ENCODE measurements at regions not wholly inside any gene's neighbourhood (a gene's known extent, or its start where the extent isn't known, plus 50 kb on each side); places are given as distances from the start of the nearest gene placed in this dataset.

DNA sequence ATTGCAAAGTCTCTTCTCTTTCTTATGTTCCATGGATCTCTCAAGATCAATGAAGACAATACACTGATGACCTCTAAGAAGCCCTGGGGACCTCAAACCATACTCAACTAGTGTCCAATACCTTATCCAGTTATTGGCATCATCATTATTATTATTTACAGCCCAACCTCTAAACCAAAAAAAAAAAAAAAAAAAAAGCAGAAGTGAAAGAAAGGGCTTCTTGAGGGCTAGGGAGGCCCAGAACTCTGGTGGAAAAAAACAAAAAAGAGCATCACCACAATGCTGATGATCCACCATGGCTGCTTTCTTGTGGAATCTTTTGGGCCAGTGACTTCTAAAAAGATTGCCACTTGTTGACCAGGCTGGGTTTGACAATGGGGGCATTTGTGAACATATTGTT lies 324.9 kb downstream of the LPIN1 start:
- H3K36me3 Mint-ChIP-seq = no peaks in the 10 kb centered on the region
- H3K9me3 Mint-ChIP-seq = no peaks in the 10 kb centered on the region
- Histone ChIP-seq H3K27me3 (no peaks in the 10 kb centered on the region), H3K4me1 (peaks cover 7% of the 10 kb centered on the region), H3K36me3 (no peaks in the 10 kb centered on the region), H3K9me3 (ENCODE audit: low read depth) (no peaks in the 10 kb centered on the region), H3K4me3 (no peak overlapping the region), H3K9ac (no peak overlapping the region), H2AFZ (replicated peaks) (no peak overlapping the region), H3F3A (ENCODE audit: low read depth) (no peaks in the 10 kb centered on the region), H3K27ac (no peak overlapping the region), H4K20me1 (ENCODE audit: low read depth) (no peaks in the 10 kb centered on the region), H3K4me2 (no peak overlapping the region), H3K79me2 (ENCODE audit: low read depth) (no peaks in the 10 kb centered on the region)
- TF ChIP-seq EZH2phosphoT487 (IDR thresholded peaks at IDR 0.05) (no peak), EZH2 (IDR thresholded peaks at IDR 0.05) (no peak)
- TF ChIP-seq, protein P1, sequence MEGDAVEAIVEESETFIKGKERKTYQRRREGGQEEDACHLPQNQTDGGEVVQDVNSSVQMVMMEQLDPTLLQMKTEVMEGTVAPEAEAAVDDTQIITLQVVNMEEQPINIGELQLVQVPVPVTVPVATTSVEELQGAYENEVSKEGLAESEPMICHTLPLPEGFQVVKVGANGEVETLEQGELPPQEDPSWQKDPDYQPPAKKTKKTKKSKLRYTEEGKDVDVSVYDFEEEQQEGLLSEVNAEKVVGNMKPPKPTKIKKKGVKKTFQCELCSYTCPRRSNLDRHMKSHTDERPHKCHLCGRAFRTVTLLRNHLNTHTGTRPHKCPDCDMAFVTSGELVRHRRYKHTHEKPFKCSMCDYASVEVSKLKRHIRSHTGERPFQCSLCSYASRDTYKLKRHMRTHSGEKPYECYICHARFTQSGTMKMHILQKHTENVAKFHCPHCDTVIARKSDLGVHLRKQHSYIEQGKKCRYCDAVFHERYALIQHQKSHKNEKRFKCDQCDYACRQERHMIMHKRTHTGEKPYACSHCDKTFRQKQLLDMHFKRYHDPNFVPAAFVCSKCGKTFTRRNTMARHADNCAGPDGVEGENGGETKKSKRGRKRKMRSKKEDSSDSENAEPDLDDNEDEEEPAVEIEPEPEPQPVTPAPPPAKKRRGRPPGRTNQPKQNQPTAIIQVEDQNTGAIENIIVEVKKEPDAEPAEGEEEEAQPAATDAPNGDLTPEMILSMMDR (IDR thresholded peaks at IDR 0.05) = no peak
- DNase-seq (ENCODE audit: low spot score) = no peak
- H3K4me1 Mint-ChIP-seq = no peaks in the 10 kb centered on the region
- H3K27me3 Mint-ChIP-seq (ENCODE audit: insufficient read depth, low read depth) = no peaks in the 10 kb centered on the region
- H3K27ac Mint-ChIP-seq = no peak overlapping the region
- no peak overlapping the region for H3K4me3 Mint-ChIP-seq

DNA sequence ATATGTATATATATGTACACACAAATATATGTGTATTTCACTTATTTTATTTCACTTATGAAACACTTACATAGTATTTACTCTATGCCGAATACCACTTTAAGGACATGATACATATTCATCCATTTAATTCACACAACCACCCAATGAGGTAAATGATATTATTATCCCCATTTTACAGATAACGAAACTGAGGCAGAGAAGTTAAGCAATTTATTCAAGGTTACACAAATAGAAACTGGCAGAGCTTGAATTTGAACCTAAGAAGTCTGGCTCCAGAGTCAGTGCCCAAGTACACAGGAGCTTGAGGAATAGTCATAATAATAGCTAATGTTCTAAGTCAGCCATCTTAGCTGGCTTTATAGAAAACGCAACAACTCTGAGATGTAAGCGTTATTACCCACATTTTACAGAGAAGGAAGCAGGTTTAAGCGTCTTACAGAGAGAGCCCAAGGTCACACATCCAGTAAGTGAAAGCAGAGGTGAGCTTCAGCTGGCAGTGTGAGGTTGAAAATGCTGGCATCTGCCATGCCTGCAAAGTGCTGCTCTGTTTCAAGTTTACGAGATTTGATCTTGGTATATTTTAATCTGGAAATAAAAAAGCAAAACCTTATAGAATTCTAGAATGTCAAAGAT lies 326.9 kb downstream of the LPIN1 start:
- H3K9ac ChIP-seq = no peak overlapping the region
- H3K79me2 ChIP-seq (ENCODE audit: low read depth) = no peaks in the 10 kb centered on the region
- no peak overlapping the region for H3K4me2 ChIP-seq
- TF ChIP-seq, protein P1 (IDR thresholded peaks at IDR 0.05) = no peak
- TF ChIP-seq EZH2phosphoT487 (IDR thresholded peaks at IDR 0.05) (no peak), EZH2 (IDR thresholded peaks at IDR 0.05) (no peak)
- H3K27me3 ChIP-seq = no peaks in the 10 kb centered on the region
- H3K27me3 Mint-ChIP-seq (ENCODE audit: insufficient read depth, low read depth) = no peaks in the 10 kb centered on the region
- H3K36me3 ChIP-seq = no peaks in the 10 kb centered on the region
- H3F3A ChIP-seq (ENCODE audit: low read depth) = no peaks in the 10 kb centered on the region
- no peak overlapping the region for H3K4me3 Mint-ChIP-seq
- peaks cover 7% of the 10 kb centered on the region for H3K4me1 ChIP-seq
- no peaks in the 10 kb centered on the region for H3K36me3 Mint-ChIP-seq
- peaks cover 3% of the 10 kb centered on the region for H3K4me1 Mint-ChIP-seq
- no peak for DNase-seq (ENCODE audit: low spot score)
- H3K9me3 ChIP-seq (ENCODE audit: low read depth) = no peaks in the 10 kb centered on the region
- H3K27ac ChIP-seq = no peak overlapping the region
- H2AFZ ChIP-seq (replicated peaks) = no peak overlapping the region
- no peaks in the 10 kb centered on the region for H4K20me1 ChIP-seq (ENCODE audit: low read depth)
- H3K4me3 ChIP-seq = no peak overlapping the region
- H3K9me3 Mint-ChIP-seq = no peaks in the 10 kb centered on the region
- H3K27ac Mint-ChIP-seq = no peak overlapping the region

DNA sequence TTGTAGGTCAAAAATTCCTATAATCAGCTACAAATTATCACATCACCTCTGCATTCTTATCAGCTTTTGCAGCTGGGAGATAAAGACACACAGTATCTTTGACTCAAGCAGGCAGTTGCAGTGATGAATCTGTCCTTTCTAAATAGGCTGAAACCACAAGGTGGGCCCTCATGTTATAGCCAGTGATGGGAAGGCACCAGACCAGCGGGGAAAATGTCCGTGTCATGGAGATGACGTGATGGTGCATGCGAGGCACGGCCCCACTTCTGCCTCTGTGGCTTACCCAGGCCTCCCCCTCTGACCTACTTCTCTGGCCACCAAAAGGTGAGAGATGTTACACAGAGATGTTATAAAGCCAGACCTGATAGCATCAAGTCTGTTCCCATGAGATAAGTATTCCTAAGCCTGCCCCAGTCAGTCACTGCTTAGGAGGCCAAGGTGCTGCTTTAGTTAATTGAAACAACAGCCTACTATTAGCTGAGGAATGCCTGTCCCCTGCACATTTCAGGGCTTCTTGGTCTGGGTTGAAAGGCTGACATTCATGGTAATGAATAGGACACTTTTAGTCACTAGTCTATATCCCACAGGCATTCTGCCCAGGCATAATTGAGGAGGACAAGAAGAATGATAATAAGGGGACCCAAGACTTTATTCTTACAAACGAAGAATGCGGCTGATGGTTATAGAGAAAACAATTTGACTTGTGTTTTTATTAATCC lies 327.9 kb downstream of the LPIN1 start:
- Histone ChIP-seq H3K27ac (no peak overlapping the region), H3K36me3 (no peaks in the 10 kb centered on the region), H2AFZ (replicated peaks) (no peak overlapping the region), H3K9ac (no peak overlapping the region), H4K20me1 (ENCODE audit: low read depth) (no peaks in the 10 kb centered on the region), H3K4me3 (no peak overlapping the region), H3K9me3 (ENCODE audit: low read depth) (no peaks in the 10 kb centered on the region), H3K4me2 (no peak overlapping the region), H3K4me1 (peaks cover 7% of the 10 kb centered on the region), H3K27me3 (no peaks in the 10 kb centered on the region), H3K79me2 (ENCODE audit: low read depth) (no peaks in the 10 kb centered on the region), H3F3A (ENCODE audit: low read depth) (no peaks in the 10 kb centered on the region)
- Mint-ChIP-seq H3K4me3 (no peak overlapping the region), H3K9me3 (no peaks in the 10 kb centered on the region), H3K27ac (no peak overlapping the region), H3K27me3 (ENCODE audit: insufficient read depth, low read depth) (no peaks in the 10 kb centered on the region), H3K36me3 (no peaks in the 10 kb centered on the region), H3K4me1 (peaks cover 3% of the 10 kb centered on the region)
- DNase-seq (ENCODE audit: low spot score) = peak; percentile 24
- TF ChIP-seq EZH2phosphoT487 (IDR thresholded peaks at IDR 0.05) = no peak
- TF ChIP-seq, protein P1 (IDR thresholded peaks at IDR 0.05) = no peak
- no peak for TF ChIP-seq EZH2 (IDR thresholded peaks at IDR 0.05)
